Heart left ventricle (tissue), 16 donors: ENCODE measurements at regions not wholly inside any gene's neighbourhood (a gene's known extent, or its start where the extent isn't known, plus 50 kb on each side); places are given as distances from the start of the nearest gene placed in this dataset.

Experiments used
- ATAC-seq, 4 donors: fragments of 200-7000 bp; cut with Tn5 transposase; one replicate each; pipeline ENCODE4 v1.9.1; 2020 to 2022; ENCODE audit warnings: moderate library complexity in 4 of 4, mild to moderate bottlenecking in 3 of 4, moderate number of reproducible peaks in 1 of 4
- DNase-seq, 5 donors: peaks; one replicate each; pipeline ENCODE4 v3.0.0-alpha.2; 2020
- H3K27ac ChIP-seq, 12 donors: fragments of 200-600 bp; sonication (generic) in 4 of 12; one replicate each; pipeline versions ENCODE4 v1.5.0 to v1.8.0; 2016 to 2022; ENCODE audit warnings: mild to moderate bottlenecking in 2 of 12
- H3K27me3 ChIP-seq, 9 donors: fragments of 200-600 bp; sonication (generic) in 2 of 9; one replicate each; pipeline versions ENCODE4 v1.5.1 to v1.8.0; 2016 to 2022; ENCODE audit warnings: mild to moderate bottlenecking in 3 of 9
- H3K36me3 ChIP-seq, 9 donors: fragments of 200-600 bp; sonication (generic) in 2 of 9; one replicate each; pipeline versions ENCODE4 v1.5.0 to v1.8.0; 2018 to 2022; ENCODE audit warnings: mild to moderate bottlenecking in 2 of 9
- H3K4me1 ChIP-seq, 12 donors: fragments of 200-600 bp; sonication (generic) in 4 of 12; one replicate each; pipeline versions ENCODE4 v1.5.0 to v1.8.0; 2016 to 2022; ENCODE audit warnings: mild to moderate bottlenecking in 3 of 12
- H3K4me3 ChIP-seq, 12 donors: fragments of 200-600 bp; sonication (generic) in 4 of 12; one replicate each; pipeline versions ENCODE4 v1.5.0 to v1.8.0; 2017 to 2022; ENCODE audit warnings: mild to moderate bottlenecking in 9 of 12, moderate library complexity in 4 of 12
- H3K9me3 ChIP-seq, 12 donors: fragments of 200-600 bp; sonication (generic) in 4 of 12; one replicate each; pipeline versions ENCODE4 v1.5.0 to v1.8.0; 2016 to 2022; ENCODE audit warnings: mild to moderate bottlenecking in 1 of 12
- POLR2A ChIP-seq, 2 donors: fragments of 450-650 bp; IDR thresholded peaks; one replicate each; pipeline ENCODE4 v1.6.1; 2017; ENCODE audit warnings: antibody characterized with exemption in 2 of 2, mild to moderate bottlenecking in 2 of 2, moderate library complexity in 2 of 2
- WGBS, 4 donors: extraction: QIAGEN DNeasy Blood & Tissue Kit in 2 of 4; methylation state at CpG; one replicate each; pipeline versions ENCODE4 v1.1.5 to v1.1.7; 2013 to 2018; 5-methylcytosine and 5-hydroxymethylcytosine counted together
- intact Hi-C, 10 donors: fragments of 100-400 bp; cut with DNase I; formaldehyde crosslinking; loops; one replicate each; pipeline versions ENCODE4 v1.11.1 to v1.14.2; 2022
- TF ChIP-seq, protein P1 (sequence below), 12 donors: fragments of 200-600 bp; sonication (generic) in 4 of 12; IDR thresholded peaks; one replicate each; pipeline versions ENCODE4 v1.5.0 to v1.8.0; 2018 to 2022; ENCODE audit warnings: antibody characterized with exemption in 12 of 12, mild to moderate bottlenecking in 5 of 12
- donor health status: ischemic (EF 13 %, LVEDD 7.1; RV severe dilation, severe dysfunction).
- donor health status: healthy with polysubstance abuse.
- donor health status: DM: no; HTN: yes; CAD: no.
- donor health status: DM: no; HTN: no; CAD: no.
- donor health status: ischemic (EF 25% LVEDD 6.9; RV normal size, moderate dysfunction).
- donor health status: ischemic (EF 25% LVEDD 5.7; RV mildly dilated, moderate dysfunction).
- donor health status: healthy.
- donor health status: DM: yes; HTN: yes; CAD: no.
- donor health status: ischemic (EF 35%, LVEDD 5.7; RV mildly dilated, moderate dysfunction).
- donor health status: nonischemic (EF 11% LVEDD 7.7; RV severe dilation, severe dysfunction).
- donor health status: DM: yes; HTN: yes; CAD: no.
- donor health status: PGD.
- donor health status: ischemic (EF 29% LVEDD 5.4; RV normal size, mild dysfunction).
- donor health status: nonischemic (EF 23%, LVEDD 6.1; RV moderate dilation, normal function).

DNA sequence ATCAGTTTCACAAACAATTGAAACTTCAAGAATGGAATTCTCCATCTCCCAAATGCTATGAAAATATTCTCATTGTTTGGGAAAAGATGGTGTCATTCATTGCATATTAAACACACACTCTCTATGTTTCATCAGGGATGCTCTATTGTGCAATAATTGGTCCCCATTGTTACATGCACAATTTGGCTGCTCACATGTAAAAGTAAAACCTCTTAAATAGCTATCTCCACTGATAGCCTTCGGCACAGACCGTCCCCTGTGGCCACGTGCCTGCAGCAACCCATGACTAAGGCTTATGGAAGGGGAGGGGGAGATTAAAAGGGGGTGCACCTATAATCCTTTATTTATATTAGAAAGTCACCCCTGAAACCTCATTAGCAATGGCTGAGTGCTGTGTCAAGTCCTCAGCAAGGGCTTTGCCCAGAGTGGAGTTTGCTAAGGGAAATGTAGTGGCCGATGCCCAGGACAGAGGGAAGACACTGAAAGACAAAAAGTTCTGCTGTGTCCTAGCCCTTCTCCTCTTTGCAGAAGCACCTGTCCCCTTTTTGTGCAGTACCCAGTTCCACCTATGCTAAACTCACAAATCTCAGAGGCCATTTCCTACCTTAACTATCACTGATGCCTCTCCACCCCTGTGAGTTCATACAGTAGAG, 309.6 kb upstream of the ESRRG start:
- Histone ChIP-seq H3K27ac (peak overlapping the region in 4 of 12 donors; percentile 24 to 55 (median 44)), H3K9me3 (peaks cover 0 to 2% (median 0%) of the 10 kb centered on the region in 12 donors), H3K4me1 (peaks cover 0 to 23% (median 8%) of the 10 kb centered on the region in 12 donors), H3K4me3 (no peak overlapping the region), H3K36me3 (no peaks in the 10 kb centered on the region), H3K27me3 (no peaks in the 10 kb centered on the region)
- ATAC-seq (peak; percentile 62 to 74 (median 72)), DNase-seq (no peak)
- WGBS, 4 donors: 49 to 67% (median 53%) methylated on average over 4 of the region's 4 CpGs
- intact Hi-C loops: no loop called here
- no peak for TF ChIP-seq POLR2A (IDR thresholded peaks at IDR 0.05)
- TF ChIP-seq, protein P1, sequence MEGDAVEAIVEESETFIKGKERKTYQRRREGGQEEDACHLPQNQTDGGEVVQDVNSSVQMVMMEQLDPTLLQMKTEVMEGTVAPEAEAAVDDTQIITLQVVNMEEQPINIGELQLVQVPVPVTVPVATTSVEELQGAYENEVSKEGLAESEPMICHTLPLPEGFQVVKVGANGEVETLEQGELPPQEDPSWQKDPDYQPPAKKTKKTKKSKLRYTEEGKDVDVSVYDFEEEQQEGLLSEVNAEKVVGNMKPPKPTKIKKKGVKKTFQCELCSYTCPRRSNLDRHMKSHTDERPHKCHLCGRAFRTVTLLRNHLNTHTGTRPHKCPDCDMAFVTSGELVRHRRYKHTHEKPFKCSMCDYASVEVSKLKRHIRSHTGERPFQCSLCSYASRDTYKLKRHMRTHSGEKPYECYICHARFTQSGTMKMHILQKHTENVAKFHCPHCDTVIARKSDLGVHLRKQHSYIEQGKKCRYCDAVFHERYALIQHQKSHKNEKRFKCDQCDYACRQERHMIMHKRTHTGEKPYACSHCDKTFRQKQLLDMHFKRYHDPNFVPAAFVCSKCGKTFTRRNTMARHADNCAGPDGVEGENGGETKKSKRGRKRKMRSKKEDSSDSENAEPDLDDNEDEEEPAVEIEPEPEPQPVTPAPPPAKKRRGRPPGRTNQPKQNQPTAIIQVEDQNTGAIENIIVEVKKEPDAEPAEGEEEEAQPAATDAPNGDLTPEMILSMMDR (IDR thresholded peaks at IDR 0.05): no peak

DNA sequence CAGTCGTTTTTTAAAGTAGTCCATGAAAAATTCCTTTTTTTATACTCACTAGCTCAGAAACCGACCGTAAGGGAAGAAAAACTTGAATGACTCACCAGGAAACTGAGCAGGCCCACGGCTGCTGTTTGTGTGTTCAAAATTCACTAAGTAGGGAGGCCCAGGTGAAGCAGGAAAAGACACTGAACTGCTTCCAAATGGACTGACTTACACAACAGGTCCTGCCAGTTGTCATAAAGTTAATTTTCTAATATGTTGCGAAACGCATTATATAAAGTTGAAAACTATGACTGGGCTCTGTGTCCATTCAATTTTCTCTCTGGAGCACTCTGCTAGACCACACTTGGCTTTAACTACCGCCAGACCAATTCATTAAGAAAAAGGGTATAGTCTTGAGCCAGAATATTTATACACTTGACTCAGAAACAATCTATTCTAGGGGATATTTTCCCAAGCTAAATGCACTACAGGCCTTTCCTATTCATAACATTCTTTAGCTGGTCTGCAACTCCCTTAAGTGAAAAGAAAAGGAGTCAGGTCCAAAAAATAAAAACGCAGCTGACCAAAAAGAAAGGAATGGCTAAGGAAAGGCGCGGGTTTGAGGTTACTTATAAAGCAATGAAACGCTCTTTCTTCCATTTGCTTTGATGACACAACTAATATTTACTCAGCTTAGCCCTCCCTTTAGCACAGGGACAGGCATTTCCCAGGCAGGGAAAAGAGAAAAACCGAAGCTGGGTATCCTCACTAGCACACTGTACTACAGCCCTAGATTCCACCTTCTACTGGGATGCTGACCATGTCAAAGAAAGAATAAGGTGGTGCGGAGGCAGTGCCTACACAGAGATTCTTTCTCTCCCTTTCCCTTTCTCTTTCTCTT, 306.3 kb upstream of the ESRRG start:
- intact Hi-C loops: no loop called here
- Histone ChIP-seq H3K9me3 (no peaks in the 10 kb centered on the region), H3K27me3 (no peaks in the 10 kb centered on the region), H3K4me3 (no peak overlapping the region), H3K27ac (no peak overlapping the region), H3K36me3 (no peaks in the 10 kb centered on the region), H3K4me1 (peaks cover 0 to 23% (median 7%) of the 10 kb centered on the region in 12 donors)
- TF ChIP-seq, protein P1 (IDR thresholded peaks at IDR 0.05): no peak
- TF ChIP-seq POLR2A (IDR thresholded peaks at IDR 0.05): no peak
- peak in 1 of 4 donors; percentile 19 for ATAC-seq
- DNase-seq: no peak
- 70 to 75% (median 71%) methylated on average over 13 of the region's 13 CpGs for WGBS, 4 donors

DNA sequence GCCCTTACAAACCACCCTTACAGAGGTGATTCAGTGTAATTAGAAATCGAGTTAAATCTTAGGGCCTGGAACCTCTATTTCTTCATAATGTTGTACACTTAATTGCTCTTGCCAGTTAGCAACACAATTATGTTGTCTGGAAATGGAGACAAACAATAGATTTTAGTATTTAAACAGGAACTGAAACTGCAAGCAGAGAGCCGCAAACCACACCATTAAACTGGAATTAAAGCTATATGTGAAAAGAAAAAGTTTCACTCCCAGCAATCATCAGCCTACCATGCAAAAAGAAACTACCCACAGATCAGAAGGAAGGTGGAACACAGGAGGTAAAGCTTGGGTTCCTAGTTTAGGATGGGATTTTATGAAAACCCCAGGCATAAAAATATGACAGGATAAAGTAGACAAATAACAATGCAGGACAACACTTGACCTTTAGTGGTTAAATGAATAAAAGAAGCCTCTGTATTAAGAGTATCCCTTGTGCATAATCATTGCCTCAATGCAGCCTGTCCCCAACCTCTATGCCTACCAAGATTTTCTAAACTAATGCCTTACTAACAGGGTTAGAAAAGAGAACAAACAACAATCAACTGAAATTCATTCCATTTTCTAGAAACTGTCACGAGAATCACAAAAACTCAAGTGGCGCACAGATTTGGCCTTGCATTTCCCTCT, 304.3 kb upstream of the ESRRG start:
- no peaks in the 10 kb centered on the region for H3K9me3 ChIP-seq
- H3K4me3 ChIP-seq: no peak overlapping the region
- no peaks in the 10 kb centered on the region for H3K27me3 ChIP-seq
- no peaks in the 10 kb centered on the region for H3K36me3 ChIP-seq
- peaks cover 0 to 21% (median 5%) of the 10 kb centered on the region in 12 donors for H3K4me1 ChIP-seq
- TF ChIP-seq, protein P1 (IDR thresholded peaks at IDR 0.05): no peak
- TF ChIP-seq POLR2A (IDR thresholded peaks at IDR 0.05): no peak
- intact Hi-C loops: no loop called here
- 83 to 87% (median 84%) methylated on average over 4 of the region's 4 CpGs for WGBS, 4 donors
- no peak for ATAC-seq
- DNase-seq: no peak
- no peak overlapping the region for H3K27ac ChIP-seq

DNA sequence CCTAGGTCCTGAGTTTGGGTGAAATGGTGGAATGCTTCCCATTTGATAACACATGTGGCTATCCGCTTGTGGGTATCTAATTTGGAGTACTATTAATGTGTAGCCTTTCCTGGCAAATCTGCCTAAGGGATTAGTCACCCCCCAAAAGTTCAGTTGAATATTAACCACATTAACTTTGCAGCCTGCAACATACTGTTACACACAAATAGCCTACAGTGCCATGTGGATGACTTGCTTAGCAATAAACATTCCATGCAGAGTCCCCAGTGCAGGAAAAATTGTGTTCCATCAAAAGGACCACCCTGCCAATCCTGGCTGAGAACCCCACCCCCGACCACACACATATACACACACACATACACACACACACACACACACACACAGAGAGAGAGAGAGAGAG, 303.3 kb upstream of the ESRRG start:
- intact Hi-C loops: no loop called here
- 80 to 90% (median 87%) methylated on average over 2 of the region's 2 CpGs for WGBS, 4 donors
- Histone ChIP-seq H3K9me3 (no peaks in the 10 kb centered on the region), H3K27ac (no peak overlapping the region), H3K36me3 (no peaks in the 10 kb centered on the region), H3K4me3 (no peak overlapping the region), H3K4me1 (peaks cover 0 to 22% (median 5%) of the 10 kb centered on the region in 12 donors), H3K27me3 (no peaks in the 10 kb centered on the region)
- TF ChIP-seq, protein P1 (IDR thresholded peaks at IDR 0.05): no peak
- no peak for TF ChIP-seq POLR2A (IDR thresholded peaks at IDR 0.05)
- DNase-seq (no peak), ATAC-seq (no peak)
